BJ (cell line): ENCODE measurements at regions not wholly inside any gene's neighbourhood (a gene's known extent, or its start where the extent isn't known, plus 50 kb on each side); places are given as distances from the start of the nearest gene placed in this dataset.

ENCODE experiments used
- CTCF ChIA-PET: fragments of 350-600 bp; formaldehyde crosslinking; extraction: SDS; loops from one replicate; lab custom pipeline; 2021; ENCODE audit warnings: antibody characterized with exemption, inconsistent platforms; lab: Yijun Ruan, JAX
- POLR2A ChIA-PET: fragments of 300-600 bp; sonication (Branson Sonifier 250); formaldehyde crosslinking; extraction: SDS; loops from one replicate; lab custom pipeline; 2021; ENCODE audit warnings: antibody characterized with exemption; lab: Charles Lee
- DNase-seq: peaks from one replicate; pipeline ENCODE4 v3.0.0-alpha.2; 2011; ENCODE audit warnings: low read depth
- H3K27me3 ChIP-seq: 2 replicates; pipeline ENCODE4 v1.6.0; 2011; ENCODE audit warnings: low read length; ENCODE audit not compliant: control insufficient read depth, insufficient read depth
- H3K36me3 ChIP-seq: 2 replicates; pipeline ENCODE4 v1.5.1; 2011; ENCODE audit warnings: low read length; ENCODE audit not compliant: control insufficient read depth, insufficient read depth
- H3K4me3 ChIP-seq: 2 replicates; pipeline ENCODE4 v1.5.1; 2011; ENCODE audit warnings: low read depth, mild to moderate bottlenecking, control low read depth, low read length
- TF ChIP-seq, protein P1 (sequence below): IDR thresholded peaks from 2 replicates; pipeline ENCODE4 v1.5.1; 2011; ENCODE audit warnings: low read depth, mild to moderate bottlenecking, control low read depth, inconsistent platforms, low read length, moderate library complexity; ENCODE audit not compliant: insufficient read depth

GRCh38 chr2:7987992-7988391, 693.9 kb upstream of the ID2 start:
- ChIA-PET CTCF (interaction anchor here (0.6 kb wide), 1 partner anchor 333 kb away, joined by 3 read pairs; no protein-coding TSS in a partner anchor), POLR2A (no interaction called here)
- no peaks in the 10 kb centered on the region for H3K36me3 ChIP-seq

DNA sequence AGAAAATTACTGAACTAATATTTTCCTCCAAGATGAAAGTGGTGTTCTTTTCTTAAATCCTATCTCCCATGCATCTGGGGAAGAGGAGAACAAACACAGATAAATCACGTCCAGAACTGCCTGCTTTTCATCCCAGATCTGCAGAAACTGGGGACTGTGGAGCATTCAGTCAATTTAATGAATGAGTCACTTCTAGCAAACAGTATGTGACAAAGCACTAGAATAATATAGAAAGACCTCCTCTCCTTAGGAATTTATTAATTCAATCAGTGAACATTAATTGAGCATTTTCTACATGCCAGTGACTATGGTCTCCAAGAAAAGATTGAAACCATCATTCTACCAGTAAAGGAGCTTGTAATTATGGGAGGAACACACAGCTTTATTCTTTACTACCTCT, 693.4 kb upstream of the ID2 start:
- no peak for DNase-seq
- ChIA-PET POLR2A (no interaction called here), CTCF (interaction anchor here (0.6 kb wide), 1 partner anchor 333 kb away, joined by 3 read pairs; no protein-coding TSS in a partner anchor)
- TF ChIP-seq, protein P1, sequence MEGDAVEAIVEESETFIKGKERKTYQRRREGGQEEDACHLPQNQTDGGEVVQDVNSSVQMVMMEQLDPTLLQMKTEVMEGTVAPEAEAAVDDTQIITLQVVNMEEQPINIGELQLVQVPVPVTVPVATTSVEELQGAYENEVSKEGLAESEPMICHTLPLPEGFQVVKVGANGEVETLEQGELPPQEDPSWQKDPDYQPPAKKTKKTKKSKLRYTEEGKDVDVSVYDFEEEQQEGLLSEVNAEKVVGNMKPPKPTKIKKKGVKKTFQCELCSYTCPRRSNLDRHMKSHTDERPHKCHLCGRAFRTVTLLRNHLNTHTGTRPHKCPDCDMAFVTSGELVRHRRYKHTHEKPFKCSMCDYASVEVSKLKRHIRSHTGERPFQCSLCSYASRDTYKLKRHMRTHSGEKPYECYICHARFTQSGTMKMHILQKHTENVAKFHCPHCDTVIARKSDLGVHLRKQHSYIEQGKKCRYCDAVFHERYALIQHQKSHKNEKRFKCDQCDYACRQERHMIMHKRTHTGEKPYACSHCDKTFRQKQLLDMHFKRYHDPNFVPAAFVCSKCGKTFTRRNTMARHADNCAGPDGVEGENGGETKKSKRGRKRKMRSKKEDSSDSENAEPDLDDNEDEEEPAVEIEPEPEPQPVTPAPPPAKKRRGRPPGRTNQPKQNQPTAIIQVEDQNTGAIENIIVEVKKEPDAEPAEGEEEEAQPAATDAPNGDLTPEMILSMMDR = no peak
- H3K4me3 ChIP-seq = no peak overlapping the region
- H3K36me3 ChIP-seq = no peaks in the 10 kb centered on the region
- no peaks in the 10 kb centered on the region for H3K27me3 ChIP-seq

More at GRCh38 chr2:7987992-7988391, 693.9 kb upstream of the ID2 start:
- DNase-seq = no peak
- no peaks in the 10 kb centered on the region for H3K27me3 ChIP-seq
- TF ChIP-seq, protein P1 = no peak
- no peak overlapping the region for H3K4me3 ChIP-seq

DNA sequence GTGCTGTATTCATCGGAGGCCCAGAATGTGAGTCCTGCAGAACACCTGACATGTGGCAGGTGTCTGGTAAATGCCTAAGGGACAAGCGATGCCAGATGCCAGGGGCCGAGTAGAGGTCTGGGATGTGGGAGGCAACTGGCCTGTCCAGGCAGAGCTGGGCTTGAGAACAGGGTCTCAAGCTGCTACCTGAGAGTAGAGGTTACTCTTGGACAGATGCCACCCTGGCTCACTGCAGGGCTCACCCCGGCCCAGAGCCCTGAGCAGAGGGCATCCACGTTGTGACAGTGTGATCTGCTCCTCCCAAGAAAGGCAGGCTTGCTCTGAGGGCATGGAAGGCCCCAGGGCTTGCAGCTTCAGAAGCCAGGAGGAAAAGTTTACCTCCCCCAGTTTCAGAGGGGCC, 692.0 kb upstream of the ID2 start:
- H3K27me3 ChIP-seq = no peaks in the 10 kb centered on the region
- TF ChIP-seq, protein P1 = no peak
- no peaks in the 10 kb centered on the region for H3K36me3 ChIP-seq
- no peak for DNase-seq
- ChIA-PET POLR2A (no interaction called here), CTCF (no interaction called here)
- no peak overlapping the region for H3K4me3 ChIP-seq

DNA sequence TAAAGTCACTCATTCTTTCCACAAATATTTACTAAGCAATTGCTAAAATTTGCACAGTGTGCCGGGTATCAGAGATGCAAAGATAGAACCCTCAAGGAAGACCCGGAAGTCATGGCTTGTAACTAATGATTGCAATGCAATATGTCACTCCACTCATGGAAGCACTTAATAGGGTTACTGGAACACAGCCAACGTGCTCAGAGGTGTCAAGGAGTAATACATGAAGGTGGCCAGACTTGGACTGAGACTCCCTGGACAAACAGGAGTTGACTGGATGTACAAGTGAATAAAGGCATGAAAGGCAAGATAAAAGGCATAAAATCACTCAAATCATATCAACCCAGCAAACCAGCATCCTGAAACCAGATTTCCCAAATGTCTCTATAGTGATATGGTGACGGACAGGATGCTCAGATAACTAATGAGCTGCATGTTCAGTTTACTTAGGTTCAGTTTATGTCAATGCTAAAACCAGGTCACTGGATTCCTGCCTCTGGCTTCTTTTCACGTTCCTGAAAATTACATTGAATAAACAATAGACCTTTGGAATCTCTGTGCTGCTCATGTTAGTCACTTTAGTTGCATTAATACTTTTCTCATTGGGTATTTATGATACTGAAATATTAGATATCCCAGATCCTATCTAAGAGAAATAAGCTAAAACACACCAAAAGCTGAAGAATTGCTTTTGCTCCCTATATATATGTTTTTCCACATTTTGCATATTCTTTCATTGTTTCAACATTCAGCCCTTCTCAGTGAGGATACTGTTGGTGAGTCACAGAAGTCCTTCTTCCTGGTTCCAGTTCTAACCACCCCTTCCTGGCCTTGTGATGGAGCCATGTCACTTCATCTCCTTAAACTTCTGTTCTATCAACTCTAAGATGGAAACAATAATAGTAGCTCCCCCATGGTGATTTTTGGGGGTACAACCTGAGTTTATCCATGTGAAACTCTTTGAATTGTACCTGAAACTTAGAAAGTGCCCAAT, 688.9 kb upstream of the ID2 start:
- Histone ChIP-seq H3K4me3 (no peak overlapping the region), H3K27me3 (no peaks in the 10 kb centered on the region), H3K36me3 (no peaks in the 10 kb centered on the region)
- CTCF ChIA-PET = interaction anchor here (0.6 kb wide), 1 partner anchor 576 kb away, joined by 3 read pairs; no protein-coding TSS in a partner anchor
- POLR2A ChIA-PET = no interaction called here
- TF ChIP-seq, protein P1 = no peak
- no peak for DNase-seq

GRCh38 chr2:7994397-7994951, 687.4 kb upstream of the ID2 start:
- DNase-seq = no peak
- Histone ChIP-seq H3K36me3 (no peaks in the 10 kb centered on the region), H3K4me3 (no peak overlapping the region), H3K27me3 (no peaks in the 10 kb centered on the region)
- ChIA-PET POLR2A (interaction anchor here (0.6 kb wide), 1 partner anchor 12 kb away, joined by 6 read pairs; no protein-coding TSS in a partner anchor), CTCF (interaction anchor here (0.8 kb wide), 1 partner anchor 15 kb away, joined by 3 read pairs; no protein-coding TSS in a partner anchor)
- TF ChIP-seq, protein P1 = no peak
